SK-N-MC (cell line): ENCODE measurements at regions not wholly inside any gene's neighbourhood (a gene's known extent, or its start where the extent isn't known, plus 50 kb on each side); places are given as distances from the start of the nearest gene placed in this dataset.

Experiments used
- EZH2 ChIP-seq: fragments of 200-600 bp; sonication (generic); IDR thresholded peaks from one replicate; pipeline ENCODE4 v1.6.1; 2017; ENCODE audit warnings: antibody characterized with exemption
- POLR2AphosphoS5 ChIP-seq: IDR thresholded peaks from 2 replicates; pipeline ENCODE4 v1.6.1; 2012; ENCODE audit warnings: mild to moderate bottlenecking, low read depth, low read length, borderline replicate concordance

GRCh38 chr5:116370886-116371285, 203.7 kb downstream of the SEMA6A start:
- TF ChIP-seq POLR2AphosphoS5 (no peak), EZH2 (no peak)
